Activated CD8-positive, alpha-beta memory T cell treated with anti-CD3 and anti-CD28 coated beads for 4 hours (primary cell): ENCODE measurements at regions not wholly inside any gene's neighbourhood (a gene's known extent, or its start where the extent isn't known, plus 50 kb on each side); places are given as distances from the start of the nearest gene placed in this dataset.
"Not testable (repeated sequence)": the region's sequence is repeated elsewhere in the genome, so short reads cannot be mapped to it uniquely, and the experiment has no call there.

ENCODE experiments used
- DNase-seq, 2 donors: peaks; one replicate each; pipeline ENCODE4 v3.0.0-alpha.2; 2020; ENCODE audit warnings: low read depth in 2 of 2

- DNase-seq: no peak
Measured at GRCh38 chr3:101996832-101997231, 147.5 kb downstream of the NFKBIZ start.

- DNase-seq: no peak
Measured at GRCh38 chr3:101998256-101998926, 149.1 kb downstream of the NFKBIZ start.

GRCh38 chr3:101999177-101999779 is 150.0 kb downstream of the NFKBIZ start:
- DNase-seq: no peak

GRCh38 chr3:102000620-102001209 is 151.4 kb downstream of the NFKBIZ start:
- no peak for DNase-seq

GRCh38 chr3:102002056-102002455 is 152.7 kb downstream of the NFKBIZ start:
- no peak for DNase-seq

GRCh38 chr3:102004561-102004960 is 155.2 kb downstream of the NFKBIZ start:
- no peak for DNase-seq

GRCh38 chr3:102005551-102005950 is 156.2 kb downstream of the NFKBIZ start:
- DNase-seq: no peak

GRCh38 chr3:102006812-102007485 is 157.6 kb downstream of the NFKBIZ start:
- DNase-seq: no peak

GRCh38 chr3:102008436-102008835 is 159.1 kb downstream of the NFKBIZ start:
- DNase-seq: not testable (repeated sequence)

GRCh38 chr3:102016417-102016816 is 167.1 kb downstream of the NFKBIZ start:
- no peak for DNase-seq

- no peak for DNase-seq
Measured at GRCh38 chr3:102017784-102018183, 168.5 kb downstream of the NFKBIZ start.

GRCh38 chr3:102018551-102018950 is 169.2 kb downstream of the NFKBIZ start:
- DNase-seq: no peak

GRCh38 chr3:102020735-102021134 is 171.4 kb downstream of the NFKBIZ start:
- no peak for DNase-seq

GRCh38 chr3:102024270-102024904 is 175.1 kb downstream of the NFKBIZ start:
- no peak for DNase-seq

GRCh38 chr3:102025606-102026270 is 176.4 kb downstream of the NFKBIZ start:
- DNase-seq: no peak

GRCh38 chr3:102026656-102027055 is 177.3 kb downstream of the NFKBIZ start:
- no peak for DNase-seq

GRCh38 chr3:102030661-102031060 is 181.3 kb downstream of the NFKBIZ start:
- no peak for DNase-seq

GRCh38 chr3:102031834-102032233 is 182.5 kb downstream of the NFKBIZ start:
- DNase-seq: no peak

- no peak for DNase-seq
Measured at GRCh38 chr3:102032491-102033383, 183.4 kb downstream of the NFKBIZ start.

GRCh38 chr3:102034639-102035451 is 185.5 kb downstream of the NFKBIZ start:
- DNase-seq: no peak
